Panc1 (cell line): ENCODE measurements at regions not wholly inside any gene's neighbourhood (a gene's known extent, or its start where the extent isn't known, plus 50 kb on each side); places are given as distances from the start of the nearest gene placed in this dataset.

Experiments
- ATAC-seq: fragments of 200-7000 bp; cut with Tn5 transposase; 2 replicates; pipeline ENCODE4 v1.9.1; 2020; ENCODE audit warnings: mild to moderate bottlenecking, moderate library complexity
- BruUV-seq: library from RNA; stranded (reverse); fragments of 400-500 nt; replicated peaks from 2 replicates; lab custom pipeline; 2021; lab: Mats Ljungman, UMichigan
- CTCF ChIA-PET: fragments of 300-600 bp; sonication (Branson Sonifier 250); formaldehyde crosslinking; loops from one replicate; lab custom pipeline; 2022; ENCODE audit warnings: antibody characterized with exemption; lab: Charles Lee
- POLR2A ChIA-PET: fragments of 300-600 bp; sonication (Branson Sonifier 250); formaldehyde crosslinking; loops from one replicate; lab custom pipeline; 2022; ENCODE audit warnings: antibody characterized with exemption; lab: Charles Lee
- DNase-seq: peaks from one replicate; pipeline ENCODE4 v3.0.0-alpha.2; 2010; ENCODE audit warnings: low read depth, low spot score
- H3K27ac ChIP-seq: 2 replicates; pipeline ENCODE4 v1.5.1; 2011; ENCODE audit warnings: mild to moderate bottlenecking, low read length, inconsistent platforms
- H3K27me3 ChIP-seq: fragments of 200-500 bp; sonication (Bioruptor generic); 2 replicates; pipeline ENCODE4 v1.6.0; 2014; ENCODE audit warnings: low read length, inconsistent platforms; ENCODE audit not compliant: control insufficient read depth, insufficient read depth
- H3K36me3 ChIP-seq: fragments of 200-500 bp; sonication (Bioruptor generic); 2 replicates; pipeline ENCODE4 v1.5.1; 2014; ENCODE audit warnings: inconsistent platforms, mild to moderate bottlenecking, low read length, moderate library complexity; ENCODE audit not compliant: control insufficient read depth, insufficient read depth
- H3K4me1 ChIP-seq: 2 replicates; pipeline ENCODE4 v1.5.1; 2011; ENCODE audit warnings: inconsistent platforms, mild to moderate bottlenecking, low read length, moderate library complexity; ENCODE audit not compliant: control insufficient read depth, insufficient read depth
- H3K4me3 ChIP-seq, 2 experiments: 2 replicates each; pipeline ENCODE4 v1.5.1; 2011 to 2012; ENCODE audit warnings: low read depth in 2 of 2, low read length in 2 of 2, mild to moderate bottlenecking in 2 of 2, inconsistent platforms in 1 of 2, moderate library complexity in 1 of 2
- H3K9me3 ChIP-seq: fragments of 200-500 bp; sonication (Bioruptor generic); 2 replicates; pipeline ENCODE4 v1.5.1; 2014; ENCODE audit warnings: low read depth, mild to moderate bottlenecking, inconsistent platforms, low read length, moderate library complexity; ENCODE audit not compliant: control insufficient read depth, insufficient read depth
- CTCF ChIP-seq: fragments of 450-650 bp; IDR thresholded peaks from 2 replicates; pipeline ENCODE4 v1.5.1; 2017; ENCODE audit warnings: mild to moderate bottlenecking
- POLR2AphosphoS5 ChIP-seq: IDR thresholded peaks from 2 replicates; pipeline ENCODE4 v1.6.1; 2012; ENCODE audit warnings: mild to moderate bottlenecking, low read depth, low read length, moderate library complexity
- REST ChIP-seq, 2 experiments: IDR thresholded peaks; 2 replicates each; pipeline ENCODE4 v1.6.1; 2011 to 2012; ENCODE audit warnings: low read depth in 2 of 2, control low read depth in 1 of 2, low read length in 1 of 2, mild to moderate bottlenecking in 1 of 2, moderate library complexity in 1 of 2; ENCODE audit not compliant: insufficient read depth in 1 of 2
- TCF7L2 ChIP-seq: IDR thresholded peaks from 2 replicates; pipeline ENCODE4 v1.6.1; 2011; ENCODE audit warnings: mild to moderate bottlenecking, low read depth, low read length, inconsistent platforms
- in situ Hi-C: cut with HindIII; loops from 2 replicates; pipeline ENCODE4 v1.10.0; 2016; ENCODE audit warnings: low sequenced_read_pairs, low pct_unique_long_range_greater_than_20kb
- intact Hi-C: fragments of 100-400 bp; cut with micrococcal nuclease; formaldehyde crosslinking; loops from one replicate; pipeline ENCODE4 v1.10.0; 2022; ENCODE audit not compliant: unreplicated experiment

- TF ChIP-seq CTCF: no peak
- ChIA-PET CTCF (no interaction called here), POLR2A (no interaction called here)
- in situ Hi-C loops (no loop called here), intact Hi-C loops (no loop called here)
- Histone ChIP-seq H3K27ac (no peak overlapping the region), H3K9me3 (no peaks in the 10 kb centered on the region), H3K4me1 (no peaks in the 10 kb centered on the region), H3K27me3 (no peaks in the 10 kb centered on the region), H3K4me3 (no peak overlapping the region), H3K36me3 (no peaks in the 10 kb centered on the region)
- ATAC-seq (no peak), DNase-seq (no peak)
- no TSS peak for BruUV-seq
Observed at GRCh38 chr10:78764436-78764835, 304.3 kb upstream of the ZMIZ1 start.

- in situ Hi-C loops: no loop called here
- intact Hi-C loops: no loop called here
- no peak for ATAC-seq
Observed at GRCh38 chr10:78764846-78765430, 303.8 kb upstream of the ZMIZ1 start.

More at GRCh38 chr10:78764846-78765430, 303.8 kb upstream of the ZMIZ1 start:
- Histone ChIP-seq H3K36me3 (no peaks in the 10 kb centered on the region), H3K27me3 (no peaks in the 10 kb centered on the region), H3K27ac (no peak overlapping the region), H3K4me3 (no peak overlapping the region), H3K4me1 (no peaks in the 10 kb centered on the region), H3K9me3 (no peaks in the 10 kb centered on the region)
- DNase-seq: no peak
- CTCF ChIA-PET: no interaction called here
- TF ChIP-seq POLR2AphosphoS5 (no peak), TCF7L2 (no peak), REST (IDR thresholded peaks at IDR 0.05; ENCODE audit: insufficient read depth in 1 of 2, low read depth in 2 of 2, low read length in 1 of 2) (no peak)
- no TSS peak for BruUV-seq
- POLR2A ChIA-PET: no interaction called here
